GM12875 (cell line): ENCODE measurements at regions not wholly inside any gene's neighbourhood (a gene's known extent, or its start where the extent isn't known, plus 50 kb on each side); places are given as distances from the start of the nearest gene placed in this dataset.
A peak's percentile ranks its signal among the peaks of the same experiment; 100 is the strongest.

Experiments
- H3K4me3 ChIP-seq: one replicate; pipeline ENCODE4 v1.5.1; 2011; ENCODE audit warnings: low read depth, low read length, control low read depth
- TF ChIP-seq, protein P1 (sequence below): IDR thresholded peaks from 2 replicates; pipeline ENCODE4 v1.5.1; 2011; ENCODE audit warnings: low read depth, mild to moderate bottlenecking, control low read depth, inconsistent platforms, low read length, moderate library complexity, borderline replicate concordance; ENCODE audit not compliant: insufficient read depth

DNA sequence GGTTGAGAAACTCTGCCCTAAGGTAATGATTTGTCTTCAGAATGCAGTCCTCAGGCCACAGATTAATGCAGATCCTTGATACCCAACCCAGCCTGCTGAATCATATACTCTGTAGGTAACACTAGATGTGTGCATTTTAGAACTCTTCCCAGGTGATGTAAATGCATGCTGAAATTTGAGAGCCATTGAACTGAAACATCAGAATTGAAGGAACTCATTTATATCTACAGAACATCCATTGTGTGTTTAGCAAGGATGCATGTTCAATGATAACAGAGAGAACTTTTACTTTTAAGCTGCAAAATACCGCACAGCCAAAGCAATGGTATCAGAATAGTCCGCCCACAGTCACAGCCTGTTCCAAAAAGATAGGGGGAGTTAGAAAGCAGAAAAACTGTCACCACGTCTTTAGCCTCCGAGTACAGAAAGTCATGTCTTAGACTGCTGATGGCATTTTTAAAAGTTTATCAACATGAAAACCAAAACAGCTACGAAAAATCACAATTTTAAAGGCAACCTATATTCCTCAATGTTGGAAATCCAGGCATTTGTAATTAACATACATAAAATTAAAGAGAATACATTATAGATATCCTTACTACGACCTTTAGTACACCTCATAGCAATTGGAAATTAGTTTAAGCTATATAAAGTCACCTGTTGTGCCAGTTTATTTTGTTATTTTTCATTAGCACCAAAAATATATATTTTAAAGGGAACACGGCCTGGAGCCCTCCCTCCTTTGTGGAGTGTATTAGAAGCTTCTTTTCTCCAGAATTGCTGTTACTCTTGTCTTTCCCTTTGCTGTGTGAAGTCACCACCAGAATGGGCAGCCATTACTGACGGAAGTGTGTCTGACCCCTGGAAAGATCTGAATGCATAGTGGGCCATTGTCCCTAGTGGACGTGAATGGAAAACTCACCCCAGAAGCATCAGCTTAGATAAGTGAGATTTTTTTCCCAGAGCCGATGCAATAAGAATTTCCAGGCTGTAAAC lies 65.8 kb upstream of the PRKAR2B start:
- TF ChIP-seq, protein P1, sequence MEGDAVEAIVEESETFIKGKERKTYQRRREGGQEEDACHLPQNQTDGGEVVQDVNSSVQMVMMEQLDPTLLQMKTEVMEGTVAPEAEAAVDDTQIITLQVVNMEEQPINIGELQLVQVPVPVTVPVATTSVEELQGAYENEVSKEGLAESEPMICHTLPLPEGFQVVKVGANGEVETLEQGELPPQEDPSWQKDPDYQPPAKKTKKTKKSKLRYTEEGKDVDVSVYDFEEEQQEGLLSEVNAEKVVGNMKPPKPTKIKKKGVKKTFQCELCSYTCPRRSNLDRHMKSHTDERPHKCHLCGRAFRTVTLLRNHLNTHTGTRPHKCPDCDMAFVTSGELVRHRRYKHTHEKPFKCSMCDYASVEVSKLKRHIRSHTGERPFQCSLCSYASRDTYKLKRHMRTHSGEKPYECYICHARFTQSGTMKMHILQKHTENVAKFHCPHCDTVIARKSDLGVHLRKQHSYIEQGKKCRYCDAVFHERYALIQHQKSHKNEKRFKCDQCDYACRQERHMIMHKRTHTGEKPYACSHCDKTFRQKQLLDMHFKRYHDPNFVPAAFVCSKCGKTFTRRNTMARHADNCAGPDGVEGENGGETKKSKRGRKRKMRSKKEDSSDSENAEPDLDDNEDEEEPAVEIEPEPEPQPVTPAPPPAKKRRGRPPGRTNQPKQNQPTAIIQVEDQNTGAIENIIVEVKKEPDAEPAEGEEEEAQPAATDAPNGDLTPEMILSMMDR: 0 out of 2 replicates have a peak, but pooled peaks have one; percentile 11
- no peak overlapping the region for H3K4me3 ChIP-seq

DNA sequence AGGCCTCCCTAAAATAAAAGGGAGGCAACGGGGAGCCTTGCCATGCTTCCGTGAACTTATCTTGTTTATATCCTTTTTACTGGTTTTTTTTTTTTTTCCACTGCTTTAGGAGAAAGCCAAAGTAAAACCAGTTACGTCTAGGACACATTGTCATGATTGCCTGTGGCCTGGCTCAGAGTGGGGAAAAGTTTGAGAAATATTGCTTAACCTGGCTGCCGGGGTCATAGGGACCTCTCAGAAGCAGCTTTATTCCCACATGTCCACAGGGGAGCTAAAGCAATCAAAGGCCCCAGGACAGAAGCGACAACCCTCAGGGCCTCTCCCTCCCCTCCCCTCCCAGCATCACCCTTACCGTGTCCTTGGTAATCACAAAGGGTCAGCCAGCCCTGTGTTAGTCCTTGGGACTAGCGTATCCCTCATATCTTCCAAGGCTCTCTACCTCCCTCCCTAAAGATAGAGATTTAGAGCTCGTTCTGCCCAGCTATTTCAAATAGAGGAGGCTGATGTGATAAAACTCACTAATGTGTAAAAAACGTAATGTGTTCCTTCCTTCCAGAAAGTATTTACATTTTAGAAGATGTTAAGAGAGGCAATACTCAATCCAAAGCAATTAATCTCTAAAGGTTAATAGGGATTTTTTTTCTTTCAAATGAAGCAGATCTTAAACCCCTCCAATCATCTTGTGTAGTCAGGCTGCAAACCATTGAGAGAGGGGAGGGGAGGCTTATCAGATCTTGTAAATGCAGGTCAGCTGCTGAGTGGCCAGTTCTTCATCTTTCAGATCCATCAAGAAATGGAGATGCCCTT lies 64.8 kb upstream of the PRKAR2B start:
- TF ChIP-seq, protein P1: no peak
- no peak overlapping the region for H3K4me3 ChIP-seq

DNA sequence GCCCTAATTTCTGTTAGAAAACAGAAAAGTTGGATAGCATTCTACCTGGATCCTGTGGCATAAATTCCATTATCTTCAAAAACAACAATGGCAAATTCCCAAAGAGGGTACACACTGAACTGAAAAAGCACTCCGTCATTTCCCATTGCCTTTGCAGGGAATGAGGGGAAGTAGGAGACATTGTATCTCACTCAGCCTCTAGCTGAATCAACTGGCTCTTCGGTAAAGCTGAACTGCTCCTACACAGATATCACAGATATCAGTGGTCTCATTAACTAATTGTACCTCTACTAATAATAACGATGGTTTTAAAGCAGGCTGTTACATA lies 64.2 kb upstream of the PRKAR2B start:
- no peak overlapping the region for H3K4me3 ChIP-seq
- TF ChIP-seq, protein P1: no peak

DNA sequence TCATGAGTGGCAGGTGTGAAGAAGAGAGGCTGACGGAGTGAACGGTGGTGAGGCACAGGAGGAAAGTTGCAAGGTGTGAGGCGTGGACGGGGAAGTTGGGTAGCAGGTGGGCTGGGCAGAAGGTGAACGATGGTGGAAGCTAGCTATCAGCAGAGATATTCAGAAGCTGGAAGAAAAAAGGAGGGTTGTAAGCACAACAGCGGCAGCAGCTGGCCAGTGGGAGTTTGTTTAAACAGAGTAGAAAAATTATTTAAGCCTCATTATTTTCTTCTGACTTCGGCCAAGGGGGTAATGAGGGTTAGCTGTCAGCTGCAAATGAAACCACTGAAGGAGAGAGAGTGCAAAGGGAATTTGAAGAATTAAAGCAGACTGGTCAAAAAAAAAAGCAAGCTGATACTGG lies 62.1 kb upstream of the PRKAR2B start:
- TF ChIP-seq, protein P1: no peak
- H3K4me3 ChIP-seq: no peak overlapping the region

DNA sequence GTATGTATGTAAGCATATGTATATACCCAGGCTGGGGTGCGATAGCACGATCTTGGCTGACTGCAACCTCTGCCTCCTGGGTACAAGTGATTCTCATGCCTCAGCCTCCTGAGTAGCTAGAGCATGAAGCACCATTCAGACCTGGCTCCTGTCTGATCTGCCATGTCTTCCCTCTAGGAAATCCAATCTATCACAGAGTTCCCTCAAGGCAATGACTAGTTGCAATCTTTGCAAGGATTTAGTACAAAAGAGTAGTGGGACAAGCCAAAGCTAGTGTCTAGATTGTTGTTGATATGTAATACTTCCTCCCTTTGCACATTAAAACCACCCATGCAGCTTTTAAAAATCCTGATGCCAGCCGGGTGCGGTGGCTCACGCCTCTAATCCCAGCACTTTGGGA lies 60.5 kb upstream of the PRKAR2B start:
- TF ChIP-seq, protein P1: no peak
- H3K4me3 ChIP-seq: no peak overlapping the region

DNA sequence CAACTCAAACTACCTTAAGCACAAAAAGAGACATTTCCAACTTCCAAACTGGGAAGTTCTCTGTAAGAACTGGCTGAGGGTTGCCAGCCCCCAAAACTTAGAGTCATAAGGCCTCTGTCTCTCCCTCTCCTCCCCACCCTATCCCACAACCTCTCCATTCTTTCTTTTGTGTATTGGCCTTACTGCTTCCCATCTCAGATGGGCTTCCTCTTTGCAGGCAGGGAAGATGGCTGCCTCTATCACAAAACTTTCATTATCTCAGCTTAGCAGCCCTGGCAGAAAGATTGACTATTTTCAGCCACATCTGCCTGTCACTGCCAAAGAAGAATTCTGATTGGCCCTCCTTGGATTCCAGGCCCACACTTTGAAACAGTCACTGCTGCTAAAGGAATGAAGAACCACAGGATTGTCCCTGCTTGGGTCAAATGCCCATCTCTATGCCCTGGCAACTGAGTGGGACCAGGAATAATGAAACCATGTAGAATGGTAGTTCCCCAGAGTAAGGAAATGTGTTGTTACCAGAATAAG lies 58.0 kb upstream of the PRKAR2B start:
- H3K4me3 ChIP-seq: no peak overlapping the region
- TF ChIP-seq, protein P1: no peak
